ENCODE measurements at regions not wholly inside any gene's neighbourhood (a gene's known extent, or its start where the extent isn't known, plus 50 kb on each side); places are given as distances from the start of the nearest gene placed in this dataset.

DNA sequence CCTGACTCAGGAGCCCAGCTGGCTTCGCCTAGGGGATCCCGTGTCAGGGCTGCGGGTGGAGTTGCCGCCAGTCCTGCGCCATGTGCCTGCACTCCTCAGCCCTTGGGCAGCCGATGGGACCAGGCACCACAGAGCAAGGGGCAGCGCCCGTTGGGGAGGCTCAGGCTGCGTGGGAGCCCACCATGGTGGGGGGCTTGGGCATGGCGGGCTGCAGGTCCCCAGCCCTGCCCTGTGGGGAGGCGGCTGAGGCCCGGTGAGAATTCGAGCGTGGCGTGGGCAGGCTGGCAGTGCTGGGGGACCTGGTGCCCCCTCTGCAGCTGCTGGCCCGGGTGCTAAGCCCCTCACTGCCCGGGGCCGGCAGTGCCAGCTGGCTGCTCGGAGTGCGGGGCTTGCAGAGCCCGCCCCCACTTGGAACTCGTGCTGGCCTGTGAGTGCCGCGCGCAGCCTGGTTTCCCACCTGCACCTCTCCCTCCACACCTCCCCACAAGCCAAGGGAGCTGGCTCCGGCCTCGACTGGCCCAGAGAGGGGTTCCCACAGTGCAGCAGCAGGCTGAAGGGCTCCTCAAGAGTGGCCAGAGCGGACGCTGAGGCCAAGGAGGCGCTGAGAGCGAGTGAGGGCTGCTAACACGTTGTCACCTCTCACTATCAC lies 135.1 kb upstream of the SEL1L start:
- DNase-seq (ENCODE audit: insufficient read length, low spot score) (no peak), FAIRE-seq (no peak)
- TF ChIP-seq SPI1 (IDR thresholded peaks at IDR 0.05; ENCODE audit: low read depth, low read length) (no peak), POU2F2 (IDR thresholded peaks at IDR 0.05; ENCODE audit: low read depth, low read length) (no peak), POLR2A (IDR thresholded peaks at IDR 0.05; ENCODE audit: low read depth, low read length) (no peak), TAF1 (IDR thresholded peaks at IDR 0.05; ENCODE audit: low read depth, low read length) (no peak), PAX5 (IDR thresholded peaks at IDR 0.05; ENCODE audit: insufficient read depth, low read length, severe bottlenecking) (no peak), POLR2AphosphoS5 (IDR thresholded peaks at IDR 0.05; ENCODE audit: low read depth, low read length) (no peak)

DNA sequence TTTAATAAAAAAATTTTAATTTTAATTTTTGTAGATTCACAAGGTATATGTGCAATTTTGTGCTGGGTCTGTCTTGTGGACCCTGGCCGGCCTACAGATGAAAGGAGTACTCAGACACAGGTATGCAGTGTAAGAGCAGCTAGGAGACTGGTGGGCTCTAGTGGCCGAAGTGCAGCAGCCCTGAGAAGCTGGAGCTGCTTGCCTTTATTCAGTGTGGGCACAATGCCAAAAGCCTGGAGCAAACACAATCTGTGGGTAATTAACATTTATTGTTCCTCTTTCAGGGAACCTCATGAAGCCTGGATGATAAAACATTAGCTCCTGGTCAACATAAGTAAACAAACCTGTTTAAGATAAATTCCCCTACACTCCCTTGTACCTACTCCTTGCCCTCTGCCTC lies 135.7 kb upstream of the SEL1L start:
- no peak for FAIRE-seq
- TF ChIP-seq POLR2A (IDR thresholded peaks at IDR 0.05; ENCODE audit: low read depth, low read length) (no peak), SPI1 (IDR thresholded peaks at IDR 0.05; ENCODE audit: low read depth, low read length) (no peak), POU2F2 (IDR thresholded peaks at IDR 0.05; ENCODE audit: low read depth, low read length) (no peak), TAF1 (IDR thresholded peaks at IDR 0.05; ENCODE audit: low read depth, low read length) (no peak), PAX5 (IDR thresholded peaks at IDR 0.05; ENCODE audit: insufficient read depth, low read length, severe bottlenecking) (no peak), POLR2AphosphoS5 (IDR thresholded peaks at IDR 0.05; ENCODE audit: low read depth, low read length) (no peak)
- DNase-seq (ENCODE audit: insufficient read length, low spot score), result no peak

- DNase-seq (ENCODE audit: insufficient read length, low spot score), result no peak
- no peak for TF ChIP-seq PAX5 (IDR thresholded peaks at IDR 0.05; ENCODE audit: insufficient read depth, low read length, severe bottlenecking)
- no peak for TF ChIP-seq SPI1 (IDR thresholded peaks at IDR 0.05; ENCODE audit: low read depth, low read length)
- no peak for TF ChIP-seq POLR2AphosphoS5 (IDR thresholded peaks at IDR 0.05; ENCODE audit: low read depth, low read length)
- TF ChIP-seq POU2F2 (IDR thresholded peaks at IDR 0.05; ENCODE audit: low read depth, low read length), result no peak
- no peak for TF ChIP-seq POLR2A (IDR thresholded peaks at IDR 0.05; ENCODE audit: low read depth, low read length)
- no peak for TF ChIP-seq TAF1 (IDR thresholded peaks at IDR 0.05; ENCODE audit: low read depth, low read length)
- no peak for FAIRE-seq
These were observed 140.3 kb upstream of the SEL1L start for GRCh38 chr14:81673930-81674329.

DNA sequence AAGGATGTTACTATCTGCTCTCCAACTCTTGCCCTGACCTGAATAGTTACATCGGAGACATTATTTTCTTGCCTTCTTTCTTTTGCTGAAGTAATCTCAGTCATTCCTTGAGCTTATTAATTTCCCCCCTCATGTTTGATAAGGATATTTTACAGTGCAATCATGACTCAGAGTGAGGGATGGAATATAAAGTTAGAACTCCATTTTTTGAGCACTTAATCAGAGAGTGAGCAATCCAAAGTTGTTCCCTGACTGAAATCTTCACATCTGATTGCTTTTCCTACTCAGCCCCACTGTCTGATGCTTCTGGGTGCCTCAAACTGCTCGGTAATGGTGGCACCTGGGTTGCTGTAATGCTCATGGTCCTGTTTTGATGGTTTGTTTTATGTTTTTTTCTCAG lies 142.7 kb upstream of the SEL1L start:
- FAIRE-seq, result no peak
- no peak for DNase-seq (ENCODE audit: insufficient read length, low spot score)
- TF ChIP-seq PAX5 (IDR thresholded peaks at IDR 0.05; ENCODE audit: insufficient read depth, low read length, severe bottlenecking), result no peak

- DNase-seq (ENCODE audit: insufficient read length, low spot score), result no peak
- no peak for TF ChIP-seq POU2F2 (IDR thresholded peaks at IDR 0.05; ENCODE audit: low read depth, low read length)
- no peak for TF ChIP-seq POLR2A (IDR thresholded peaks at IDR 0.05; ENCODE audit: low read depth, low read length)
- TF ChIP-seq TAF1 (IDR thresholded peaks at IDR 0.05; ENCODE audit: low read depth, low read length), result no peak
- no peak for TF ChIP-seq SPI1 (IDR thresholded peaks at IDR 0.05; ENCODE audit: low read depth, low read length)
- no peak for TF ChIP-seq PAX5 (IDR thresholded peaks at IDR 0.05; ENCODE audit: insufficient read depth, low read length, severe bottlenecking)
- no peak for TF ChIP-seq POLR2AphosphoS5 (IDR thresholded peaks at IDR 0.05; ENCODE audit: low read depth, low read length)
- no peak for FAIRE-seq
These were observed 143.2 kb upstream of the SEL1L start for GRCh38 chr14:81676879-81677278.

DNA sequence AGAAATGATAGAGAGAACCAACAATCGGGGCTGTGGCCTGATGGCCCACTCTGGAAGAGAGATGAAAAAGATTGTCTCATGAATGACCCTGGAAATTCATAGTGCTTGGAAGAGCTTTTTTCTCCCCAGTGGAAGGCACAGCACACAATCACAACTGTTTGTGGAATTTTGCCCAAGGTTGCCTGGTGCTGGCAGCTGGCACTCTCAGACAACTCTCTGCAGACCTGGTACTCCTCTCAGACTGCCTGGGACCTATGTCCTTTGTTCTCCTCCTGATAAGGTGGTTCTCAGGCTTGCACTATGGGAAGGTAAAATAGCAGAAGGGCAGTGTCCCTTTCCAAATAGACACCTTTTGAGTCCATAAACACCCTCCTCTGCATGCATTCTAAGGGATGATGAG lies 144.1 kb upstream of the SEL1L start:
- TF ChIP-seq TAF1 (IDR thresholded peaks at IDR 0.05; ENCODE audit: low read depth, low read length), result no peak
- TF ChIP-seq SPI1 (IDR thresholded peaks at IDR 0.05; ENCODE audit: low read depth, low read length), result no peak
- TF ChIP-seq POLR2AphosphoS5 (IDR thresholded peaks at IDR 0.05; ENCODE audit: low read depth, low read length), result no peak
- TF ChIP-seq POU2F2 (IDR thresholded peaks at IDR 0.05; ENCODE audit: low read depth, low read length), result no peak
- TF ChIP-seq POLR2A (IDR thresholded peaks at IDR 0.05; ENCODE audit: low read depth, low read length), result no peak
- no peak for TF ChIP-seq PAX5 (IDR thresholded peaks at IDR 0.05; ENCODE audit: insufficient read depth, low read length, severe bottlenecking)
- FAIRE-seq, result no peak

GRCh38 chr14:81679226-81679625 lies 145.6 kb upstream of the SEL1L start:
- no peak for TF ChIP-seq POLR2A (IDR thresholded peaks at IDR 0.05; ENCODE audit: low read depth, low read length)
- TF ChIP-seq PAX5 (IDR thresholded peaks at IDR 0.05; ENCODE audit: insufficient read depth, low read length, severe bottlenecking), result no peak
- no peak for TF ChIP-seq TAF1 (IDR thresholded peaks at IDR 0.05; ENCODE audit: low read depth, low read length)
- no peak for TF ChIP-seq POU2F2 (IDR thresholded peaks at IDR 0.05; ENCODE audit: low read depth, low read length)
- no peak for TF ChIP-seq SPI1 (IDR thresholded peaks at IDR 0.05; ENCODE audit: low read depth, low read length)
- no peak for TF ChIP-seq POLR2AphosphoS5 (IDR thresholded peaks at IDR 0.05; ENCODE audit: low read depth, low read length)
- FAIRE-seq, result no peak
- no peak for DNase-seq (ENCODE audit: insufficient read length, low spot score)

More for the DNA sequence above, 144.1 kb upstream of the SEL1L start:
- no peak for DNase-seq (ENCODE audit: insufficient read length, low spot score)

DNA sequence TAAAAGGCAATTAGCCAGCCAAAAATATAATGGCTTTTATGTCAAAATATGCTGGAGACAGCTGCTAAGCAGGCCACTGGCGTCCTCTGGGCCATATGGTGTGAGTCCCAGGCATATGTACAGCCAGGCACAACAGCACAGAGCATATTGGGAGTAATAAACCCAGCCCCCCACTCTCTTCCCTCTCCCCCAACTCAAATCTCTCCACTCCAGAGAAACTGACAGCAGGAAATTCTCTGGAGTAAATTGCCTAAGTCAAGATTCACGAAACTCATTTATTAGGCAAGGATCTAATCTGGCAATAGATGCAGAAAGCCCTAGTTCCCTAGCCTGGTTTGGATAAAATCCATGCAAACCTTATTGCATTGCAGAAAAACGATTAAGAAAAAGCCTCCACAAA lies 147.9 kb upstream of the SEL1L start:
- TF ChIP-seq SPI1 (IDR thresholded peaks at IDR 0.05; ENCODE audit: low read depth, low read length), result no peak
- DNase-seq (ENCODE audit: insufficient read length, low spot score) (no peak), FAIRE-seq (no peak)

DNA sequence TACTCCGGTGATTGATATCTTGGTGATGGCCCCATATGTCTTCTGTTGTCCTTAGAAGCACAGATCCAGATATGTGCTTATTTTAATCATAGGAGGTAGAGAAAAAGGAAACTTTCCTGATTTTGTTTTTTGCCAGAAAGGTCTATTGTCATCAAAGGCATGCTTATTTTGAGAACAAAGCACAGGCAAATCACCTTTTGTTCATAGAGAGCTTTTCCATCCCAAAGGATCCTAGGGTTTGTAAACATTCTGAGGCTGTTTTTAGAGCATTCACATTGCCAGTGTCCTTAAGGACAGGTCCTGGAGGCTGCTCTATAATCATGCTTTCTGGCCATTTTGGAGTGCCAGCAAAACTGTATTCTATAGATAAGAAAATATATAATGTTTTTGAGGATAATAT lies 148.5 kb upstream of the SEL1L start:
- DNase-seq (ENCODE audit: insufficient read length, low spot score) (no peak), FAIRE-seq (no peak)
- TF ChIP-seq PAX5 (IDR thresholded peaks at IDR 0.05; ENCODE audit: insufficient read depth, low read length, severe bottlenecking) (no peak), TAF1 (IDR thresholded peaks at IDR 0.05; ENCODE audit: low read depth, low read length) (no peak)

DNA sequence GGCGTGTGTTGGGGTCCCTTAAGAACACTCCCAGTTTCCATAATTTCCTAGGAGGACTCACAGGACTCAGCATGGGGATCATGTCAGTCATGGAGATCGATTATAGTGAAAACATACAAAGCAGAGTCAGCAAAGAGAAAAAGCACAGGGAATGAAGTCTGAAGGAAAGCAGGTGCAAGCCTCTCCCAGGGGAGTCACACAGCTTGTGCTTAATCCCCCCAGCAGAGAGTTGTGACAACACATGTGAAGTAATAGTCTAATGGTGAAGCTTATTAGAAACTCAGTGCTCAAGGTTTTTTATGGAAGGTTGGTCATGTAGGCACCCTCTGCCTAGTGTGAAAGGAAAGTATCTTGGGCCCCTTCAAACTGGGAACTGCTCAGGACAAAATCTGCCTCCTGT lies 149.0 kb upstream of the SEL1L start:
- no peak for DNase-seq (ENCODE audit: insufficient read length, low spot score)
- FAIRE-seq, result no peak
- no peak for TF ChIP-seq POU2F2 (IDR thresholded peaks at IDR 0.05; ENCODE audit: low read depth, low read length)
- no peak for TF ChIP-seq POLR2AphosphoS5 (IDR thresholded peaks at IDR 0.05; ENCODE audit: low read depth, low read length)
- TF ChIP-seq PAX5 (IDR thresholded peaks at IDR 0.05; ENCODE audit: insufficient read depth, low read length, severe bottlenecking), result no peak
- TF ChIP-seq POLR2A (IDR thresholded peaks at IDR 0.05; ENCODE audit: low read depth, low read length), result no peak
- no peak for TF ChIP-seq TAF1 (IDR thresholded peaks at IDR 0.05; ENCODE audit: low read depth, low read length)

All from GM12891 (cell line).